C4-2B (cell line): ENCODE measurements at regions not wholly inside any gene's neighbourhood (a gene's known extent, or its start where the extent isn't known, plus 50 kb on each side); places are given as distances from the start of the nearest gene placed in this dataset.

Experiments used
- CTCF ChIP-seq: fragments of 450-650 bp; conservative IDR thresholded peaks from 2 replicates; pipeline ENCODE4 v1.5.1; 2017; ENCODE audit warnings: mild to moderate bottlenecking
- ZFX ChIP-seq: fragments of 450-650 bp; IDR thresholded peaks from 2 replicates; pipeline ENCODE4 v1.6.1; 2017

- TF ChIP-seq CTCF (no peak), ZFX (no peak)
Measured at GRCh38 chr6:43996618-43997344, 130.5 kb downstream of the MRPL14 start.
